Superior temporal gyrus (tissue), 1 donor: ENCODE measurements at regions not wholly inside any gene's neighbourhood (a gene's known extent, or its start where the extent isn't known, plus 50 kb on each side); places are given as distances from the start of the nearest gene placed in this dataset.
A peak's percentile ranks its signal among the peaks of the same experiment; 100 is the strongest.

Source experiments
- DNase-seq: peaks from one replicate; pipeline ENCODE4 v3.0.0-alpha.2; 2016; ENCODE audit errors: extremely low spot score

GRCh38 chr3:109532257-109533216 is 195.2 kb upstream of the DPPA4 start:
- DNase-seq, result peak; percentile 66

DNA sequence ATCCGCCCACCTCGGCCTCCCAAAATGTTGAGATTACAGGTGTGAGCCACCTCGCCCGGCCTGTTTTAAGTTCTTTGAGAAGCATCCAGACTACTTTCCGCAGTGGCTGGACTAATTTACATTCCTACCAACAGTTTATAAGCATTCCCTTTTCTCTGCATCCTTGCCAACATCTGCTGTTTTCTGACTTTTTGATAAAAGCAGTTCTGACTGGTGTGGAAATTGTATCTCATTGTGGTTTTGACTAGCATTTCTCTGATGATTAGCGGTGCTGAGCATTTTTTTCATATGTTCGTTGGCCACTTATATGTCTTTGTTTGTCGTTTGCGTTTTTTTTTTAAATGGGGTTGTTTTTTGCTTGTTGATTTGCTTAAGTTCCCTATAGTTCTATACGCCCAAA is 208.4 kb upstream of the DPPA4 start:
- peak; percentile 29 for DNase-seq

GRCh38 chr3:109548192-109548938 is 211.0 kb upstream of the DPPA4 start:
- no peak for DNase-seq

- peak; percentile 69 for DNase-seq
Observed at GRCh38 chr3:109553591-109554371, 216.4 kb upstream of the DPPA4 start.

DNA sequence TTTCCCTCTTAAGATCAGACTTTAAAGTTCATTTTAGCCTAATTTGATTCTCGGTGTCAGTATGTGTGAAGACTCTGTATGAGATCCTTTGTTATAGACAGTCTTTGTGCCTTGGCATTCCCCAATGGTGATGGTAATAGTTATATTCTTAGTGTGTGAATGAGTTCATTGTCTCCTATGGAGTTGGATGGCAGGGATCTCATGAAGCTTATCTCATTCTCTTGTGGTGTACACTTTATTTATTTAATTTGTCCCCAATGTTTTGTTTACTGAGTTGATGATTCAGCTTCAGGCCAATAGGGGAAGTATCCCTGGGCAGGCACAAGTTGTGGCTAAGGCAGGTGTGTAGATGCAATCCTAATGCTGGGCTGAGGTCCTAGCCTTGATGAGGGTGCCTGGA is 222.0 kb upstream of the DPPA4 start:
- peak; percentile 64 for DNase-seq

DNA sequence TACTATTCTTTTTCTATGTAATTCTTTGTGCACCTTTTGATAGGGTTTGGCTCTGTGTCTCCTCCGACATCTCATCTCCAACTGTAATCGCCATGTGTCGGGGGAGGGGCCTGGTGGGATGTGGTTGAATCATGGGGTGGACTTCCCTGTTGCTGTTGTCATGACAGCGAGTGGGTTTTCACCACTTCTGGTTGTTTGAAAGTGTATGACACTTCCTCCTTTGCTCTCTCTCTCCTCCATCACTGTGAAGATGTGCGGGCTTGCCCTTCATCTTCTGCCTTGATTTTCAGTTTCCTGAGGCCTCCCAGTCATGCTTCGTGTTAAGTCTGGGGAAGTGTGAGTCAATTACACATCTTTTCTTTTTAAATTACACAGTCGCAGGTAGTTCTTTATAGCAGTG is 225.8 kb upstream of the DPPA4 start:
- no peak for DNase-seq

DNA sequence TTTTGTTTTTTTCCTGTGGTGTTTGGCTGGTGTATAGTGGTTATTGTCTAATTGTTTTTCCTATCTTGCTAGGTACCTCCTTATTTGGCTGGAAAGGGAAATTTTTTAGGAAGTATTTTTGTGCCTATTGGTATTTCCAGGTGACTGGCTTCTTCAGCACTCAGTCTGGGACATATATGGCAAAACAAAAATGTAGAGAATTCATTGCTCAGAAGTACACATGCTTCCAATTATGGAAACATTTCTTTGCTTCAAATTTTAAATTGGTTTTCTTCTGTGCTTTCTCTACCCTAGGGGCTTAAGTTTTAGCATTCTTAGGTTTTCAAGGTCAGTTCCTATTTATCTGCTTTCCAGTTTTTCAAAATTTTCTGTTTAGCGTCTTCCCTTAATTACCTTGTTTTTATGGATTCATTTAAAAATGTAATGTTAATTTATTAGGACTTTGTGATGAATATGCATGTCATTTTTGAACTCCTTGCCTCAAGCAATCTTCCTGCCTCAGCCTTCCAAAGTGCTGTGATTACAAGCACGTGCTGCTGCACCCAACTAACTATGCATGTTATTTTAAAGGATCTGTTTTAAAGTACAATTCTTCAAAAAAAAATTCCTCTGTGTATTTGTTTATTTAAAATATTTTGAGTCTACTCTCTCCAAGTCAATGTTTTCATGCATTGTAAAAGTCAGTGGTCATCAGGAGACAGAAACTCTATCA is 231.9 kb upstream of the DPPA4 start:
- no peak for DNase-seq

GRCh38 chr3:109570408-109570807 is 233.1 kb upstream of the DPPA4 start:
- DNase-seq, result no peak

DNA sequence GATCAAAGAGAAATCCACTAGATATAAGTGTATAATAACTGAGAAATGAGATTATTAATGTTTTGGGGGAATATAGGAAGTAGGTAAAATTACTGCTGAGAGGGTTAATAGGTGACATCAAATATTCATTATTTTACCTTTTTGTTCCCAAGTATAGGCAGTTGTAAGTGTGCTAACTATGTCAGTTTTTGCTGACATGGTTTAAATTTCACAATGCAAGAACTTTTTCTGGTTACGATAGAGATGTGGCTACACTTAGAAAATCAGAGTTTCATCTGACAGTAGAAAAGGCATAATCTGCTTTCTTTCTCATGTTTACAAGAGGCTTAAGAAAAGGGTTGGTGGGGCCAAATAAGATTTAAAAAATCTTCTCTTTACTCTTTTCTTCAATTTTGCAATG is 235.0 kb upstream of the DPPA4 start:
- no peak for DNase-seq

GRCh38 chr3:109596991-109597390 is 259.6 kb upstream of the DPPA4 start:
- no peak for DNase-seq

DNA sequence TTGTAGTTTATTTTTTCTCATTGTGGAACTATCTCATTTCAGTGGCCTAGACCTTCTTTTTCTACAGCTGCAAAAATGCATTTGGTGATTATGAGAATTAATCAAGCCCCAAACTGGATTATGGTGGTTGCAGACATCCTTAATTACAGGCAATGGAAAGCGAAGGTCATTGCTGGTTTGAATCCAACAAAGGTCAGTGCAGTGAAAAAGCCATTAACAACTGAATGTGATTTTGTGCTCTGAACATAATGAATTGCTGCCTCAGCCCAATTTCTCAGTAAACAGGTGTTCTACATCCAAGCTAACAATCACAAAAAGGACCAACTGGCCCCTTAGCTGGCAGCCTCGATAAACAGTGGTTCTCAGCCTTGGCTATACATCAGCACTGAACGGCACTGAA is 260.1 kb upstream of the DPPA4 start:
- no peak for DNase-seq

GRCh38 chr3:109607897-109608296 is 270.6 kb upstream of the DPPA4 start:
- DNase-seq, result no peak

DNA sequence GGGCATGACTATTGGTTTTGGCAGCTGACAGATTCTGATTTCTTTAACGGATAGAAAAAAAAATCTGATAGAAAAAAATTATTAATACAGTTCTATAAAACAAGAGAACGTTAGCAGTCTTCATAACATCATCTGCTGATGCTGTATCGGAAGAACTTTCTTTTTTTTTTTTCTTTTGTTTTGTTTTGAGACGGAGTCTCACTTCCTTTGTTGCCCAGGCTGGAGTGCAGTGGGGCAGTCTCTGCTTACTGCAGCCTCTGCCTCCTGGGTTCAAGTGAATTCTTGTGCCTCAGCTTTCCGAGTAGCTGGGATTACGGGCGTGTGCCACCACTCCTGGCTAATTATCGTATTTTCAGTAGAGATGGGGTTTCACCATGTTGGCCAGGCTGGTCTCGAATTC is 271.2 kb upstream of the DPPA4 start:
- no peak for DNase-seq

GRCh38 chr3:109618766-109619378 is 281.5 kb upstream of the DPPA4 start:
- no peak for DNase-seq

- no peak for DNase-seq
Observed at GRCh38 chr3:109631897-109632296, 294.6 kb upstream of the DPPA4 start.

- DNase-seq, result no peak
Observed at GRCh38 chr3:109640146-109640652, 302.9 kb upstream of the DPPA4 start.

GRCh38 chr3:109642025-109642424 is 304.7 kb upstream of the DPPA4 start:
- no peak for DNase-seq

DNA sequence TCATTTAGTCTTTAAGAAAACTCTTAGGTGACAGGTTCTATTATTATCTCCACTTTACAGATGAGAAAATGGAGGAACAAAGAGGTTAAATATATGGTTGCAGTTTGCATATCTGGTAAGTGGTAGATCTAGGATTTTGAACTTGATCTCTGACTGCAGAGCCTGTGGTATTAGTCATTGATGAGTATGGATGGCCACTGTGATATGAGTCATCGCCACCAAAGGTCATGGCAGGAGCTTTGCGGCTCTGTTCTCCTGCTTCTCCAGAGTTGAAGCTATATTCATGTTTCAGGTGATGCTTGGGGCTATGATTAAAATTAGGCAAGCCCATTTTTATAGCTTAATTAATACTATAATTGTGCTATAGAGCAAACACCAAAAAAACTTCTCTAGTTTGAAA is 306.2 kb upstream of the DPPA4 start:
- no peak for DNase-seq

DNA sequence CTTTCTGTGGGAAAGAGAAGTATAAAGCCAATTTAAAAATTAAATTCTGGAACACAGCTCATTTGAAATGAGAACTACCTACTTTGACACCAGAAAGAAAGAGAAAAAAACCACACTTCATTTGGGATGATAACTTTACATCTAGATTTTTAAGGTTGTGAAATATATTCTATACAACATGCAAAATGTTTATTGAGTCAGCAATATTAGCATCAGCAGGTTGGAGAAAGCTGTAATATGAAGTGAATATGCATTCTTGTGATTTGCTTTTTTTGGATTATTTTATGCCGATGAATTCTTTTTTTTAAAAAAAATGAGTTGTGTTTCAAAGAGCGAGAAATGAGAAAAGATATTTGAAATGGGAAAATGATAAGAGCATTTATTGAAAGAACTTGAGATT is 307.0 kb upstream of the DPPA4 start:
- DNase-seq, result no peak

DNA sequence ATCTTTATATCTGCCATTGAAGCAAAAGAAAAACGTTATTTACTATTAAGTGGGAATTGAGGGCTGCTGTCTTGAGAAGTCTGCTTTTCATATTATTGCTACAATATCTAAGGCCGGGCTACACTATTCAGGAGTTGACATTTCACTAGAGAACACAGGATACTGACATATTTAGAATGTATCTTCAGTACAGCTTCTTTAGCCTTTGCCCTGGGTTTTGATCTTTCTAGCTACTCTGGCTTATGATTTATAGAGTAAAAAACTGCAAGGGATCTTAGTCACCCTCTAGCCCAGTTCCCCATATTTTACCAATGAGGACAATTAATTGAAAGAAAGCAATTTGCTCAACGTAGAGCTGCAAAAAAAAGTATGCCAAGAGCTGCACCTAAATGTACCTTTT is 307.4 kb upstream of the DPPA4 start:
- DNase-seq, result no peak

GRCh38 chr3:109648027-109648426 is 310.7 kb upstream of the DPPA4 start:
- DNase-seq, result no peak
